Right lobe of liver (tissue), 4 donors: ENCODE measurements at regions not wholly inside any gene's neighbourhood (a gene's known extent, or its start where the extent isn't known, plus 50 kb on each side); places are given as distances from the start of the nearest gene placed in this dataset.

Experiments used
- POLR2A ChIP-seq: fragments of 450-650 bp; IDR thresholded peaks from one replicate; pipeline ENCODE4 v1.6.1; 2017; ENCODE audit warnings: antibody characterized with exemption, mild to moderate bottlenecking
- TF ChIP-seq, protein P1 (sequence below), 4 donors: fragments of 200-600 bp in 3 of 4; fragments of 450-650 bp in 1 of 4; IDR thresholded peaks; one replicate each; pipeline versions ENCODE4 v1.5.1 to v1.8.0; 2016 to 2022; ENCODE audit warnings: antibody characterized with exemption in 4 of 4, mild to moderate bottlenecking in 2 of 4
- donor health status: DM: no; HTN: no; CAD: no.
- donor health status: DM: no; HTN: no; CAD: no.
- donor health status: DM: no; HTN: yes; CAD: no.

GRCh38 chr2:83744855-83745254 is 714.2 kb downstream of the SUCLG1 start:
- TF ChIP-seq, protein P1, sequence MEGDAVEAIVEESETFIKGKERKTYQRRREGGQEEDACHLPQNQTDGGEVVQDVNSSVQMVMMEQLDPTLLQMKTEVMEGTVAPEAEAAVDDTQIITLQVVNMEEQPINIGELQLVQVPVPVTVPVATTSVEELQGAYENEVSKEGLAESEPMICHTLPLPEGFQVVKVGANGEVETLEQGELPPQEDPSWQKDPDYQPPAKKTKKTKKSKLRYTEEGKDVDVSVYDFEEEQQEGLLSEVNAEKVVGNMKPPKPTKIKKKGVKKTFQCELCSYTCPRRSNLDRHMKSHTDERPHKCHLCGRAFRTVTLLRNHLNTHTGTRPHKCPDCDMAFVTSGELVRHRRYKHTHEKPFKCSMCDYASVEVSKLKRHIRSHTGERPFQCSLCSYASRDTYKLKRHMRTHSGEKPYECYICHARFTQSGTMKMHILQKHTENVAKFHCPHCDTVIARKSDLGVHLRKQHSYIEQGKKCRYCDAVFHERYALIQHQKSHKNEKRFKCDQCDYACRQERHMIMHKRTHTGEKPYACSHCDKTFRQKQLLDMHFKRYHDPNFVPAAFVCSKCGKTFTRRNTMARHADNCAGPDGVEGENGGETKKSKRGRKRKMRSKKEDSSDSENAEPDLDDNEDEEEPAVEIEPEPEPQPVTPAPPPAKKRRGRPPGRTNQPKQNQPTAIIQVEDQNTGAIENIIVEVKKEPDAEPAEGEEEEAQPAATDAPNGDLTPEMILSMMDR (IDR thresholded peaks at IDR 0.05) = no peak
- TF ChIP-seq POLR2A = no peak
